ENCODE measurements at regions not wholly inside any gene's neighbourhood (a gene's known extent, or its start where the extent isn't known, plus 50 kb on each side); places are given as distances from the start of the nearest gene placed in this dataset.

DNA sequence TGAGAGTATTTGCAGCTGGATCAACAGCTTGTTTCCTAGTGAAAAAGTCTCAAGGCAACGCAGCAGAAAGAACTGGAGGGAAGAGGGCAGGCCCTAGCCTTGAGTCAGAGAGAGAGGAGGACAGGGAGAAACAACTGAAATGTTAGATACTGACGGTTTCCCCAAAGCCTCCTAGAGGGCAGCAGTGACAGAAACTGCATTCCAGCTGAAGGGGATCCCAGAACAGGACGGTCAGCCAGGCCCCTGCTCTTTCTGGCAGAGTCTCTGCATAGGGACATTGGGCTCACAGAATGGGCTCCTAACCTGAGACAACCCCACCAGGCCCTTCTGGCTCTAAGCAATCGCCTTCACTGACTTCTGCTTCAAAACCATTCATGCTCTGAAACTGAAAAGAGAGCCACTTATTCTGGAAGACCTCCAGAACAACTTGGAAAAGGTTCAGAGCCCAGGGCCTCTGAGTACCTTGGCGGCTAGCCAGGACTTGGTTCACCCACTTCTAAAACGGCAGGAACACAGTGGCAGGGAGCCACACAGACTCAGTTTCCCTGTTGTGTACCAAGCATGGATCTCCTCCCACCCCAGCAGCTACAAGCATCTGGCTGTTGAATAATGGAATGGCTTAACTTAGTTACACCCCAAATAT is 72.9 kb downstream of the PSMB1 start:
- TF ChIP-seq, protein P1, sequence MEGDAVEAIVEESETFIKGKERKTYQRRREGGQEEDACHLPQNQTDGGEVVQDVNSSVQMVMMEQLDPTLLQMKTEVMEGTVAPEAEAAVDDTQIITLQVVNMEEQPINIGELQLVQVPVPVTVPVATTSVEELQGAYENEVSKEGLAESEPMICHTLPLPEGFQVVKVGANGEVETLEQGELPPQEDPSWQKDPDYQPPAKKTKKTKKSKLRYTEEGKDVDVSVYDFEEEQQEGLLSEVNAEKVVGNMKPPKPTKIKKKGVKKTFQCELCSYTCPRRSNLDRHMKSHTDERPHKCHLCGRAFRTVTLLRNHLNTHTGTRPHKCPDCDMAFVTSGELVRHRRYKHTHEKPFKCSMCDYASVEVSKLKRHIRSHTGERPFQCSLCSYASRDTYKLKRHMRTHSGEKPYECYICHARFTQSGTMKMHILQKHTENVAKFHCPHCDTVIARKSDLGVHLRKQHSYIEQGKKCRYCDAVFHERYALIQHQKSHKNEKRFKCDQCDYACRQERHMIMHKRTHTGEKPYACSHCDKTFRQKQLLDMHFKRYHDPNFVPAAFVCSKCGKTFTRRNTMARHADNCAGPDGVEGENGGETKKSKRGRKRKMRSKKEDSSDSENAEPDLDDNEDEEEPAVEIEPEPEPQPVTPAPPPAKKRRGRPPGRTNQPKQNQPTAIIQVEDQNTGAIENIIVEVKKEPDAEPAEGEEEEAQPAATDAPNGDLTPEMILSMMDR (IDR thresholded peaks at IDR 0.05), result no peak
- no peak for TF ChIP-seq EP300 (IDR thresholded peaks at IDR 0.05; ENCODE audit: low read depth)
- no peak for TF ChIP-seq POLR2A (IDR thresholded peaks at IDR 0.05)
- no peak for TF ChIP-seq POLR2AphosphoS5 (IDR thresholded peaks at IDR 0.05)

Measured in transverse colon (tissue), 4 donors.